Activated CD8-positive, alpha-beta T cell treated with anti-CD3 and anti-CD28 coated beads, Interleukin-2, amount 10 ng/mL, durations not matched to agents 7 days and 5 days (primary cell): ENCODE measurements at regions not wholly inside any gene's neighbourhood (a gene's known extent, or its start where the extent isn't known, plus 50 kb on each side); places are given as distances from the start of the nearest gene placed in this dataset.
A peak's percentile ranks its signal among the peaks of the same experiment; 100 is the strongest.
"Not testable (repeated sequence)": the region's sequence is repeated elsewhere in the genome, so short reads cannot be mapped to it uniquely, and the experiment has no call there.

Experiments
- ATAC-seq: fragments of 150-1000 bp; cut with Tn5 transposase; one replicate; pipeline ENCODE4 v1.10.0; 2021; ENCODE audit warnings: moderate library complexity
- CTCF ChIA-PET: fragments of 350-600 bp; sonication (Branson Sonifier 250); formaldehyde crosslinking; loops from one replicate; lab custom pipeline; 2021; ENCODE audit warnings: antibody characterized with exemption; lab: Charles Lee
- POLR2A ChIA-PET: fragments of 350-600 bp; sonication (Branson Sonifier 250); formaldehyde crosslinking; loops from one replicate; lab custom pipeline; 2021; ENCODE audit warnings: antibody characterized with exemption; lab: Charles Lee
- DNase-seq: peaks from one replicate; pipeline ENCODE4 v3.0.0-alpha.2; 2020
- H3K27ac Mint-ChIP-seq: one replicate; pipeline ENCODE4 v1.8.0; 2021; ENCODE audit warnings: mild to moderate bottlenecking, mixed read lengths
- H3K27me3 Mint-ChIP-seq: one replicate; pipeline ENCODE4 v1.8.0; 2021; ENCODE audit warnings: low read depth, mixed read lengths
- H3K36me3 Mint-ChIP-seq: one replicate; pipeline ENCODE4 v1.8.0; 2021; ENCODE audit warnings: low read depth, mixed read lengths
- H3K4me1 Mint-ChIP-seq: one replicate; pipeline ENCODE4 v1.8.0; 2021; ENCODE audit warnings: low read depth, mixed read lengths
- H3K4me3 Mint-ChIP-seq: one replicate; pipeline ENCODE4 v1.8.0; 2021; ENCODE audit warnings: mild to moderate bottlenecking, mixed read lengths
- H3K9me3 Mint-ChIP-seq: one replicate; pipeline ENCODE4 v1.8.0; 2022; ENCODE audit warnings: mixed read lengths; ENCODE audit not compliant: insufficient read depth

GRCh38 chr13:21268485-21268884 lies 92.0 kb downstream of the MRPL57 start:
- H3K36me3 Mint-ChIP-seq: not testable (repeated sequence)

GRCh38 chr13:21272439-21272838 lies 96.0 kb downstream of the MRPL57 start:
- ATAC-seq, H3K4me1 Mint-ChIP-seq, POLR2A ChIA-PET, H3K4me3 Mint-ChIP-seq, H3K36me3 Mint-ChIP-seq, H3K27ac Mint-ChIP-seq, H3K27me3 Mint-ChIP-seq, DNase-seq, H3K9me3 Mint-ChIP-seq: not testable (repeated sequence)
- CTCF ChIA-PET: interaction anchor here (1.3 to 1.6 kb wide), 2 partner anchors 25 to 206 kb away, joined by 6 to 8 read pairs; no protein-coding TSS in a partner anchor

More at GRCh38 chr13:21268485-21268884, 92.0 kb downstream of the MRPL57 start:
- H3K4me3 Mint-ChIP-seq, DNase-seq, POLR2A ChIA-PET, H3K27ac Mint-ChIP-seq, H3K27me3 Mint-ChIP-seq, H3K9me3 Mint-ChIP-seq, H3K4me1 Mint-ChIP-seq, ATAC-seq: not testable (repeated sequence)
- CTCF ChIA-PET: interaction anchor here (0.7 kb wide), 1 partner anchor 116 kb away, joined by 3 read pairs; no protein-coding TSS in a partner anchor

- H3K27me3 Mint-ChIP-seq, DNase-seq, H3K9me3 Mint-ChIP-seq, POLR2A ChIA-PET, H3K36me3 Mint-ChIP-seq, H3K4me1 Mint-ChIP-seq, H3K27ac Mint-ChIP-seq, H3K4me3 Mint-ChIP-seq, ATAC-seq: not testable (repeated sequence)
- CTCF ChIA-PET: interaction anchor here (0.6 kb wide), 1 partner anchor 9 kb away, joined by 3 read pairs; no protein-coding TSS in a partner anchor
Observed at GRCh38 chr13:21274457-21274856, 98.0 kb downstream of the MRPL57 start.

GRCh38 chr13:21282065-21282464 lies 105.6 kb downstream of the MRPL57 start:
- POLR2A ChIA-PET: no interaction called here

GRCh38 chr13:21287331-21287907 lies 111.0 kb downstream of the MRPL57 start:
- Mint-ChIP-seq H3K4me1 (no peaks in the 10 kb centered on the region), H3K27me3 (peaks cover 12% of the 10 kb centered on the region), H3K4me3 (no peak overlapping the region), H3K27ac (no peak overlapping the region), H3K36me3 (no peaks in the 10 kb centered on the region), H3K9me3 (no peaks in the 10 kb centered on the region)
- DNase-seq: no peak
- ChIA-PET CTCF (interaction anchor here (1.6 kb wide), 1 partner anchor 10 kb away, joined by 7 read pairs; no protein-coding TSS in a partner anchor), POLR2A (no interaction called here)
- ATAC-seq: no peak

More at GRCh38 chr13:21282065-21282464, 105.6 kb downstream of the MRPL57 start:
- CTCF ChIA-PET: interaction anchor here (2.1 to 2.3 kb wide), 2 partner anchors 15 to 196 kb away, joined by 7 to 10 read pairs; no protein-coding TSS in a partner anchor
- H3K36me3 Mint-ChIP-seq: no peaks in the 10 kb centered on the region
- H3K4me1 Mint-ChIP-seq: no peaks in the 10 kb centered on the region
- H3K27ac Mint-ChIP-seq: no peak overlapping the region
- H3K9me3 Mint-ChIP-seq: no peaks in the 10 kb centered on the region
- ATAC-seq: no peak
- no peak overlapping the region for H3K4me3 Mint-ChIP-seq
- DNase-seq: no peak
- peaks cover 24% of the 10 kb centered on the region for H3K27me3 Mint-ChIP-seq

GRCh38 chr13:21289475-21289874 lies 113.0 kb downstream of the MRPL57 start:
- Mint-ChIP-seq H3K27ac (no peak overlapping the region), H3K27me3 (peaks cover 9% of the 10 kb centered on the region), H3K36me3 (no peaks in the 10 kb centered on the region), H3K4me3 (no peak overlapping the region), H3K4me1 (no peaks in the 10 kb centered on the region), H3K9me3 (no peaks in the 10 kb centered on the region)
- CTCF ChIA-PET: no interaction called here
- POLR2A ChIA-PET: no interaction called here
- ATAC-seq: no peak
- DNase-seq: no peak

- H3K27me3 Mint-ChIP-seq, ATAC-seq, CTCF ChIA-PET, H3K36me3 Mint-ChIP-seq, DNase-seq, H3K4me3 Mint-ChIP-seq, H3K27ac Mint-ChIP-seq, POLR2A ChIA-PET, H3K4me1 Mint-ChIP-seq, H3K9me3 Mint-ChIP-seq: not testable (repeated sequence)
Observed at GRCh38 chr13:21290442-21291002, 114.1 kb downstream of the MRPL57 start.

GRCh38 chr13:21291840-21292239 lies 115.4 kb downstream of the MRPL57 start:
- Mint-ChIP-seq H3K36me3 (no peaks in the 10 kb centered on the region), H3K4me1 (peaks cover 2% of the 10 kb centered on the region), H3K9me3 (no peaks in the 10 kb centered on the region), H3K27me3 (no peaks in the 10 kb centered on the region), H3K4me3 (no peak overlapping the region), H3K27ac (no peak overlapping the region)
- ATAC-seq: no peak
- ChIA-PET POLR2A (no interaction called here), CTCF (interaction anchor here (1.6 to 8.6 kb wide), 2 partner anchors 8 to 185 kb away, joined by 3 to 183 read pairs; no protein-coding TSS in a partner anchor)
- no peak for DNase-seq

- not testable (repeated sequence) for H3K27me3 Mint-ChIP-seq, H3K9me3 Mint-ChIP-seq, H3K36me3 Mint-ChIP-seq
- CTCF ChIA-PET: interaction anchor here (0.7 to 8.6 kb wide), 44 partner anchors 8 to 831 kb away, joined by 3 to 183 read pairs (median 4); partner anchors contain the start of genes SKA3 and ZDHHC20
- peak overlapping the region; percentile 2 for H3K27ac Mint-ChIP-seq
- H3K4me3 Mint-ChIP-seq: peak overlapping the region; percentile 89
- POLR2A ChIA-PET: interaction anchor here (1.0 kb wide), 1 partner anchor 178 kb away, joined by 3 read pairs; no protein-coding TSS in a partner anchor
- peak; percentile 53 for DNase-seq
- ATAC-seq: peak; percentile 34
- H3K4me1 Mint-ChIP-seq: peaks cover 22% of the 10 kb centered on the region
Observed at GRCh38 chr13:21296991-21297390, 120.5 kb downstream of the MRPL57 start.

GRCh38 chr13:21297447-21297846 lies 121.0 kb downstream of the MRPL57 start:
- POLR2A ChIA-PET: interaction anchor here (1.0 to 1.2 kb wide), 2 partner anchors 121 to 178 kb away, joined by 3 to 4 read pairs; partner anchors contain the start of genes MRPL57 and SKA3
- CTCF ChIA-PET: interaction anchor here (0.7 to 8.6 kb wide), 47 partner anchors 9 to 831 kb away, joined by 3 to 183 read pairs (median 4); partner anchors contain the start of genes SKA3 and ZDHHC20
- Mint-ChIP-seq H3K9me3 (no peaks in the 10 kb centered on the region), H3K4me1 (peaks cover 23% of the 10 kb centered on the region), H3K27ac (peak overlapping the region; percentile 2), H3K27me3 (no peaks in the 10 kb centered on the region), H3K36me3 (no peaks in the 10 kb centered on the region), H3K4me3 (peak overlapping the region; percentile 89)
- ATAC-seq (peak; percentile 1), DNase-seq (no peak)

GRCh38 chr13:21297914-21298831 lies 121.7 kb downstream of the MRPL57 start:
- Mint-ChIP-seq H3K4me1 (peaks cover 25% of the 10 kb centered on the region), H3K4me3 (peak overlapping the region; percentile 89), H3K27ac (peak overlapping the region; percentile 66), H3K36me3 (no peaks in the 10 kb centered on the region), H3K27me3 (no peaks in the 10 kb centered on the region), H3K9me3 (no peaks in the 10 kb centered on the region)
- POLR2A ChIA-PET: interaction anchor here (1.2 to 1.9 kb wide), 2 partner anchors 122 to 160 kb away, joined by 4 to 6 read pairs; partner anchors contain the start of genes MRPL57, SKA3 and ZDHHC20
- CTCF ChIA-PET: interaction anchor here (0.7 to 8.6 kb wide), 43 partner anchors 9 to 832 kb away, joined by 3 to 183 read pairs (median 4); partner anchors contain the start of genes SKA3 and ZDHHC20
- peak; percentile 94 for ATAC-seq
- peak; percentile 87 for DNase-seq
